ENCODE measurements at regions not wholly inside any gene's neighbourhood (a gene's known extent, or its start where the extent isn't known, plus 50 kb on each side); places are given as distances from the start of the nearest gene placed in this dataset.

DNA sequence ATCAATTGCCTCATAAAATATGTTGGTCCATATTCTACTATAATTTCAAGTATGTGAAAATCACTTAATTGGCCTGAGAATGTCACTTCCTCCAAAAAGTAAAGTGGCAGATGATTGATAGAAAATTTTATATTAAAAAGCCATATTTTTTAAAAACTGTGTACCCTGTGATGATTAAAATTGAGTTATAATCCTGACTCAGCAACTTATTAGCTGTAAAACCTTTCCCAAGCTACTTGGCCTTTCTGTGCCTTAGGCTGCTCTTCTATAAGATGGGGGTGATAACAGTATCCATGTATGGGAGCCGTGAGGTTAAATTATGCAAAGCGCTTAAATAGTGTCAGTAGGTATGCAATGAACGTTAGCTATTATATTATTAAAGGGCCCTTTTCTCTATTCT is 524.4 kb downstream of the TFAP2A start:
- H3K27me3 ChIP-seq (ENCODE audit: control insufficient read depth in 1 of 2, insufficient read depth in 2 of 2, low read length in 1 of 2), result no peaks in the 10 kb centered on the region
- 81 to 84% methylated on average over 3 of the region's 3 CpGs for WGBS, 2 donors
- no peaks in the 10 kb centered on the region for H3K36me3 ChIP-seq (ENCODE audit: control insufficient read depth in 1 of 2, insufficient read depth in 2 of 2, low read length in 1 of 2)
- H3K4me1 ChIP-seq (ENCODE audit: control insufficient read depth in 1 of 2, insufficient read depth in 2 of 2, low read length in 2 of 2), result no peaks in the 10 kb centered on the region
- intact Hi-C loops (cut with DNase I), result no loop called here
- H3K27ac ChIP-seq (ENCODE audit: low read depth in 1 of 2, low read length in 2 of 2), result no peak overlapping the region
- ATAC-seq (ENCODE audit: low FRiP score) (no peak), DNase-seq (no peak)
- H3K9me3 ChIP-seq (ENCODE audit: control insufficient read depth, low read length), result peaks cover 1% of the 10 kb centered on the region
- no peak overlapping the region for H3K4me3 ChIP-seq (ENCODE audit: low read length in 2 of 2)

GRCh38 chr6:9878535-9878934 is 536.3 kb downstream of the TFAP2A start:
- WGBS, 2 donors, result 24 to 37% methylated on average over 1 of the region's 1 CpG
- DNase-seq (no peak), ATAC-seq (ENCODE audit: low FRiP score) (no peak)
- peaks cover 0 to 1% of the 10 kb centered on the region in 2 donors for H3K27me3 ChIP-seq (ENCODE audit: control insufficient read depth in 1 of 2, insufficient read depth in 2 of 2, low read length in 1 of 2)
- intact Hi-C loops (cut with DNase I), result no loop called here
- H3K27ac ChIP-seq (ENCODE audit: low read depth in 1 of 2, low read length in 2 of 2), result no peak overlapping the region
- H3K36me3 ChIP-seq (ENCODE audit: control insufficient read depth in 1 of 2, insufficient read depth in 2 of 2, low read length in 1 of 2), result no peaks in the 10 kb centered on the region
- peaks cover 3% of the 10 kb centered on the region for H3K9me3 ChIP-seq (ENCODE audit: control insufficient read depth, low read length)
- H3K4me1 ChIP-seq (ENCODE audit: control insufficient read depth in 1 of 2, insufficient read depth in 2 of 2, low read length in 2 of 2), result no peaks in the 10 kb centered on the region
- H3K4me3 ChIP-seq (ENCODE audit: low read length in 2 of 2), result no peak overlapping the region

DNA sequence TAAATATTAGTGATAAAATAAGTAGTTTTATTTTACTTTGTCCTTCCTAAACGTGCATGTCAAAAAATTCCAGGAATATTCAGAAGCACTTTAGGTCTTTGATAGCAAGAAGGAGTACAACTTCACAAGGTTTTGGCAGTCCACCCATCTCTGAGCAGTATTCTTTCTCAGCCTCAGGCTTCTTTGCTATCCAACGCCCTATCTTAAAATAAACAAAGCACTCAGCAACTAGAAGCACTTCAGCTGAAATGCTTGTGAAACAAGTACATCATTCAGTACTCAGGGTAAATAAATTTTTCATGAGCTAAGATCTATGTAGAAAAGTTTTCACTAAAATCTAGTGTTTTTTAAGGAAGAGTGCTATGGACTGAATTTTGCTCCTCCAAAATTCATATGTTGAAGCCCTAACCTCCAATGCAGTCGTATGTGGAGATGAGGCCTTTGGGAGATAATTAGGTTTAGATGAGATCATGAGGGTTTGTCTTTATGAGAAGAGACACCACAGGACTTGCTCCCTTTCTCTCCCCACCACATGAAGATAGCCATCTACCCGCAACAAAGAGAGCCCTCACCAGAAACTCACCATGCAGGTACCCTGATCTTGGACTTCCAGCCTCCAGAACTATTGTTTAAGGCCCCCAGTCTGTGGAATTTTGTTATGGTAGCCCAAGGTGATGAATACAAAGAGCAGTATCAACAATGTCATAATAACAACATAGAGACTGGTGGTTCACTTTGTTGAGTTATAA is 539.1 kb downstream of the TFAP2A start:
- no peaks in the 10 kb centered on the region for H3K4me1 ChIP-seq (ENCODE audit: control insufficient read depth in 1 of 2, insufficient read depth in 2 of 2, low read length in 2 of 2)
- intact Hi-C loops (cut with DNase I), result no loop called here
- H3K9me3 ChIP-seq (ENCODE audit: control insufficient read depth, low read length), result peaks cover 3% of the 10 kb centered on the region
- H3K27me3 ChIP-seq (ENCODE audit: control insufficient read depth in 1 of 2, insufficient read depth in 2 of 2, low read length in 1 of 2), result peaks cover 0 to 1% of the 10 kb centered on the region in 2 donors
- H3K4me3 ChIP-seq (ENCODE audit: low read length in 2 of 2), result no peak overlapping the region
- no peaks in the 10 kb centered on the region for H3K36me3 ChIP-seq (ENCODE audit: control insufficient read depth in 1 of 2, insufficient read depth in 2 of 2, low read length in 1 of 2)
- no peak overlapping the region for H3K27ac ChIP-seq (ENCODE audit: low read depth in 1 of 2, low read length in 2 of 2)
- ATAC-seq (ENCODE audit: low FRiP score), result no peak
- 43 to 50% methylated on average over 4 of the region's 4 CpGs for WGBS, 2 donors
- DNase-seq, result no peak

- ATAC-seq (ENCODE audit: low FRiP score), result no peak
- no peaks in the 10 kb centered on the region for H3K4me1 ChIP-seq (ENCODE audit: control insufficient read depth in 1 of 2, insufficient read depth in 2 of 2, low read length in 2 of 2)
- H3K27ac ChIP-seq (ENCODE audit: low read depth in 1 of 2, low read length in 2 of 2), result no peak overlapping the region
- intact Hi-C loops (cut with DNase I), result no loop called here
- peaks cover 2% of the 10 kb centered on the region for H3K9me3 ChIP-seq (ENCODE audit: control insufficient read depth, low read length)
- no peaks in the 10 kb centered on the region for H3K36me3 ChIP-seq (ENCODE audit: control insufficient read depth in 1 of 2, insufficient read depth in 2 of 2, low read length in 1 of 2)
- no peaks in the 10 kb centered on the region for H3K27me3 ChIP-seq (ENCODE audit: control insufficient read depth in 1 of 2, insufficient read depth in 2 of 2, low read length in 1 of 2)
- WGBS, 2 donors, result 76 to 78% methylated on average over 2 of the region's 2 CpGs
- no peak for DNase-seq
- H3K4me3 ChIP-seq (ENCODE audit: low read length in 2 of 2), result no peak overlapping the region
These were observed 552.2 kb downstream of the TFAP2A start for GRCh38 chr6:9862603-9863167.

DNA sequence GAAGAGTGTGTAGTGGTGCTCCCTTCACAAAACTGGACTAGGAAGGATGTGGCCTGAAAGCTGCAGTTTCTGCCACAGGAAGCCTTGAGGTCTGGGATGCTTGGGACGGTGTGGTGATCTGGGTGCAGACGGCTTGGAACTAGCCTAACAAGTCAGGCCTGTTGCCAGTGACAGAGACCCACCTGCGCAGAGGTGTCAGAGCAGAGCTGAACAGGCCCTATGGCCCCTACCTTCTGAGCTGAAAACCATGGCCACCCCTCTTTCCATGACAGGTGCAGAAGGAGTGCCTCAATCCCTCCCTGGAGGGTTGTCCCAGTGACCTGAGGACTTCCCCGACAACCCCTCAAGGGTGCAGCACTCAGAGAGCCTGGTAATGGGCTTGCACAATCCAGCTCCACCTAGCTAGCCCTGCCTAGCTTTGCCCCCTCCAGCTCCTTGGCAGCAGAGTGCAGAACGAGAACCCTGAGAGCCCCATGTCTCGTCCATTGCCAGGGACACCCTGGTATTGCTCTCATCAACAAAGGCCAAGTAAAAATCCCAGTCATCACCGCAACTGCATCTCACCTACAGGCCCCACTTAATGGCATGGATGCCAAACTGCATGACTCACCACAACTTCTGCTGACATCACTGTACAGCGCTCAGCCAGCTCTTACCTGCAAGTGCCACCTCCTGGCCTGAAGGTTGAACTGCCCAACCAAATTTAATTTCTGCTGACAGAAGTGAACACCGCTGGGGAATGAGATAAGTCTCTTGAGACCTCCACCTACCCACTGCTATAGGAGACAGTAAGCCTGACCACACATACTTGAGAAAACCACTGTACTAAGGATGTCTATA is 563.1 kb downstream of the TFAP2A start:
- no peaks in the 10 kb centered on the region for H3K36me3 ChIP-seq (ENCODE audit: control insufficient read depth in 1 of 2, insufficient read depth in 2 of 2, low read length in 1 of 2)

GRCh38 chr6:9851006-9851405 is 563.9 kb downstream of the TFAP2A start:
- Histone ChIP-seq H3K4me3 (ENCODE audit: low read length in 2 of 2) (no peak overlapping the region), H3K27me3 (ENCODE audit: control insufficient read depth in 1 of 2, insufficient read depth in 2 of 2, low read length in 1 of 2) (no peaks in the 10 kb centered on the region), H3K9me3 (ENCODE audit: control insufficient read depth, low read length) (peaks cover 4% of the 10 kb centered on the region), H3K4me1 (ENCODE audit: control insufficient read depth in 1 of 2, insufficient read depth in 2 of 2, low read length in 2 of 2) (no peaks in the 10 kb centered on the region), H3K36me3 (ENCODE audit: control insufficient read depth in 1 of 2, insufficient read depth in 2 of 2, low read length in 1 of 2) (no peaks in the 10 kb centered on the region), H3K27ac (ENCODE audit: low read depth in 1 of 2, low read length in 2 of 2) (no peak overlapping the region)
- intact Hi-C loops (cut with DNase I), result no loop called here
- no peak for DNase-seq
- 48 to 66% methylated on average over 2 of the region's 2 CpGs for WGBS, 2 donors
- ATAC-seq (ENCODE audit: low FRiP score), result peak; percentile 26

More for the DNA sequence above, 563.1 kb downstream of the TFAP2A start:
- DNase-seq, result no peak
- ATAC-seq (ENCODE audit: low FRiP score), result peak; percentile 22
- H3K9me3 ChIP-seq (ENCODE audit: control insufficient read depth, low read length), result peaks cover 2% of the 10 kb centered on the region
- no peaks in the 10 kb centered on the region for H3K4me1 ChIP-seq (ENCODE audit: control insufficient read depth in 1 of 2, insufficient read depth in 2 of 2, low read length in 2 of 2)
- intact Hi-C loops (cut with DNase I), result no loop called here
- 76 to 88% methylated on average over 9 of the region's 9 CpGs for WGBS, 2 donors
- H3K4me3 ChIP-seq (ENCODE audit: low read length in 2 of 2), result no peak overlapping the region
- H3K27me3 ChIP-seq (ENCODE audit: control insufficient read depth in 1 of 2, insufficient read depth in 2 of 2, low read length in 1 of 2), result no peaks in the 10 kb centered on the region
- H3K27ac ChIP-seq (ENCODE audit: low read depth in 1 of 2, low read length in 2 of 2), result no peak overlapping the region

GRCh38 chr6:9848094-9848493 is 566.8 kb downstream of the TFAP2A start:
- ATAC-seq (ENCODE audit: low FRiP score) (no peak), DNase-seq (no peak)
- Histone ChIP-seq H3K27ac (ENCODE audit: low read depth in 1 of 2, low read length in 2 of 2) (no peak overlapping the region), H3K36me3 (ENCODE audit: control insufficient read depth in 1 of 2, insufficient read depth in 2 of 2, low read length in 1 of 2) (no peaks in the 10 kb centered on the region), H3K4me3 (ENCODE audit: low read length in 2 of 2) (no peak overlapping the region), H3K9me3 (ENCODE audit: control insufficient read depth, low read length) (peaks cover 4% of the 10 kb centered on the region), H3K27me3 (ENCODE audit: control insufficient read depth in 1 of 2, insufficient read depth in 2 of 2, low read length in 1 of 2) (no peaks in the 10 kb centered on the region), H3K4me1 (ENCODE audit: control insufficient read depth in 1 of 2, insufficient read depth in 2 of 2, low read length in 2 of 2) (no peaks in the 10 kb centered on the region)
- 70 to 77% methylated on average over 1 of the region's 1 CpG for WGBS, 2 donors
- intact Hi-C loops (cut with DNase I), result no loop called here

DNA sequence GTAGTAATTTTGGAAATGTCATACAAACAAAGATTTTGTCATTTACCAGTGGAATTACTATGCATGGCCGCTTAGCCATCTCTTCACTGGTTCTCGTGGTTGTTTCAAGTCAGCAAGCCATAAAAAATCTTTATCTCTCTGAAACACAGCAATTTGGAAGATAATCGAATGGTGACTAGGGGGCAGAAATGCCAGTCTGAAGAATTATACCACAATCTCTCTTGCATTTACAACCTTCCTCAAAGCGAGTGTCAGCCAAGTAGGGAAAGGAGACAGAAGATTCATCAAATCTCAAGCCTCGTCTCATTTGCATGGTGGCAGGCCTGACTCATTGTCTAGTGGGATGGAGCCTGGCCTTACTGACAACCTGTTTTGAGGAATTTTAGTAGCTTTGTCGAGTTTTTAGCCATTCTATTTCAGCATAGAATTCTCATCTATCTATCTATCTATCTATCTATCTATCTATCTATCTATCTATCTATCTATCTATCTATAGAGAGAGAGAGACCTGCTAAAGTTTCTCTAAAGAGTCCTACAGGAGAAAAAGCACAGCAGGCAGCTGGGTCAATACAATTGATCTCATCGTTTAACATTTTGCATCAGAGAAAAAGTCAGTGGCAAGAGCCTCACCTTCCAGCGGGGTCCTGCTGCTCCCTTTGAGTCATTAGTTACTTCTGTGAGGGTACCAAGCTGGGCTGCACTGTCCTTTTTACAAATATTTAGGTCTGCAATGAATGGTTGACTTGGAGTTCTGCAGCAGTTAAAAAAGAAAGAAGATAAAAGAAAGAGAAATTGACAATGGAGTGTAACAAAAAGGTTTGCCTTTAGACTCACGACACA is 572.8 kb downstream of the TFAP2A start:
- Histone ChIP-seq H3K36me3 (ENCODE audit: control insufficient read depth in 1 of 2, insufficient read depth in 2 of 2, low read length in 1 of 2) (no peaks in the 10 kb centered on the region), H3K9me3 (ENCODE audit: control insufficient read depth, low read length) (peaks cover 5% of the 10 kb centered on the region), H3K4me3 (ENCODE audit: low read length in 2 of 2) (no peak overlapping the region), H3K27ac (ENCODE audit: low read depth in 1 of 2, low read length in 2 of 2) (no peak overlapping the region), H3K27me3 (ENCODE audit: control insufficient read depth in 1 of 2, insufficient read depth in 2 of 2, low read length in 1 of 2) (peaks cover 0 to 2% of the 10 kb centered on the region in 2 donors), H3K4me1 (ENCODE audit: control insufficient read depth in 1 of 2, insufficient read depth in 2 of 2, low read length in 2 of 2) (no peaks in the 10 kb centered on the region)
- intact Hi-C loops (cut with DNase I), result no loop called here
- ATAC-seq (ENCODE audit: low FRiP score), result no peak
- 37 to 46% methylated on average over 9 of the region's 9 CpGs for WGBS, 2 donors
- no peak for DNase-seq
